HepG2 (cell line): ENCODE measurements at regions not wholly inside any gene's neighbourhood (a gene's known extent, or its start where the extent isn't known, plus 50 kb on each side); places are given as distances from the start of the nearest gene placed in this dataset.
"Not testable (repeated sequence)": the region's sequence is repeated elsewhere in the genome, so short reads cannot be mapped to it uniquely, and the experiment has no call there.

Experiments
- ATAC-seq: fragments of 200-7000 bp; cut with Tn5 transposase; 3 replicates; pipeline ENCODE4 v1.9.1; 2020; ENCODE audit warnings: mild to moderate bottlenecking, moderate library complexity
- BruUV-seq: library from RNA; stranded (reverse); fragments of 400-500 nt; replicated peaks from 2 replicates; lab custom pipeline; 2021; lab: Mats Ljungman, UMichigan
- CTCF ChIA-PET: fragments of 300-600 bp; formaldehyde crosslinking; extraction: SDS; loops from one replicate; lab custom pipeline; 2021; ENCODE audit warnings: low total read pairs, inconsistent platforms, low intra/inter-chr PET ratio; lab: Yijun Ruan, JAX
- POLR2A ChIA-PET: fragments of 350-600 bp; sonication (Branson Sonifier 250); formaldehyde crosslinking; loops from one replicate; lab custom pipeline; 2020; ENCODE audit warnings: antibody characterized with exemption, inconsistent platforms; lab: Yijun Ruan, JAX
- DNase-seq: peaks from one replicate; pipeline ENCODE4 v3.0.0-alpha.2; 2015; ENCODE audit warnings: low spot score
- FAIRE-seq: peaks from 3 replicates; lab custom pipeline; 2011; peaks lifted over from hg19 to GRCh38; lab: Jason Lieb, UNC
- H2AFZ ChIP-seq: one replicate; pipeline ENCODE4 v1.6.1; 2011; ENCODE audit warnings: low read length, inconsistent platforms
- H3K27ac ChIP-seq: fragments of 300-600 bp; 3 replicates; pipeline ENCODE4 v1.8.0; 2011; ENCODE audit warnings: mixed run types, mild to moderate bottlenecking, mixed read lengths, low read length, inconsistent platforms; ENCODE audit not compliant: insufficient read depth; ENCODE audit errors: extremely low read length
- H3K27me3 ChIP-seq, 2 experiments: fragments of 200-600 bp in 1 of 2; 2 replicates in 1 of 2; 3 replicates in 1 of 2; pipeline versions ENCODE4 v1.6.0 to v1.8.0; 2011; ENCODE audit warnings: low read length in 2 of 2, mild to moderate bottlenecking in 2 of 2, moderate library complexity in 2 of 2, inconsistent platforms in 1 of 2; ENCODE audit not compliant: insufficient read depth in 2 of 2, control insufficient read depth in 1 of 2
- H3K36me3 ChIP-seq, 2 experiments: fragments of 200-600 bp in 1 of 2; replicated peaks in 1 of 2; 2 replicates in 1 of 2; 3 replicates in 1 of 2; pipeline versions ENCODE4 v1.5.1 to v1.8.0; 2011; ENCODE audit warnings: low read length in 2 of 2, inconsistent platforms in 1 of 2; ENCODE audit not compliant: insufficient read depth in 2 of 2, control insufficient read depth in 1 of 2
- H3K4me1 ChIP-seq: 2 replicates; pipeline ENCODE4 v1.5.1; 2012; ENCODE audit warnings: low read length, inconsistent platforms; ENCODE audit not compliant: insufficient read depth
- H3K4me2 ChIP-seq: 2 replicates; pipeline ENCODE4 v1.6.0; 2011; ENCODE audit warnings: low read depth, low read length, inconsistent platforms
- H3K4me3 ChIP-seq, 3 experiments: fragments of 200-600 bp in 1 of 3; sonication (generic), shearing (Covaris generic) in 1 of 3; replicated peaks in 1 of 3; 2 replicates each; pipeline ENCODE4 v1.5.1; 2011 to 2016; ENCODE audit warnings: low read length in 3 of 3, inconsistent platforms in 2 of 3, low read depth in 2 of 3, mild to moderate bottlenecking in 2 of 3, control low read depth in 1 of 3, mixed read lengths in 1 of 3; ENCODE audit not compliant: insufficient read depth in 1 of 3
- H3K79me2 ChIP-seq: one replicate; pipeline ENCODE4 v1.6.1; 2011; ENCODE audit warnings: low read length, inconsistent platforms; ENCODE audit not compliant: insufficient read depth
- H3K9ac ChIP-seq: 2 replicates; pipeline ENCODE4 v1.6.0; 2011; ENCODE audit warnings: mild to moderate bottlenecking, low read depth, low read length, inconsistent platforms; ENCODE audit not compliant: insufficient read depth
- H3K9me3 ChIP-seq: 2 replicates; pipeline ENCODE4 v1.5.1; 2012; ENCODE audit warnings: mild to moderate bottlenecking, low read length
- H4K20me1 ChIP-seq: 2 replicates; pipeline ENCODE4 v1.6.0; 2011; ENCODE audit warnings: inconsistent platforms, mild to moderate bottlenecking, low read length, moderate library complexity; ENCODE audit not compliant: insufficient read depth
- ARHGAP35 ChIP-seq: sonication (generic); formaldehyde crosslinking; IDR thresholded peaks from 2 replicates; pipeline ENCODE4 v1.9.0; 2022; ENCODE audit warnings: mild to moderate bottlenecking, inconsistent platforms, moderate library complexity, missing genetic modification reagents, borderline replicate concordance
- MTF1 ChIP-seq: sonication (generic); formaldehyde crosslinking; IDR thresholded peaks from 2 replicates; pipeline ENCODE4 v1.5.0; 2020; ENCODE audit warnings: missing genetic modification reagents
- TOPORS ChIP-seq: sonication (generic); formaldehyde crosslinking; IDR thresholded peaks from 2 replicates; pipeline ENCODE4 v1.8.0; 2023; ENCODE audit warnings: mild to moderate bottlenecking, missing genetic modification reagents
- ZFP36L1 ChIP-seq: sonication (generic); formaldehyde crosslinking; IDR thresholded peaks from 2 replicates; pipeline ENCODE4 v1.8.0; 2022; ENCODE audit warnings: mild to moderate bottlenecking, missing genetic modification reagents, moderate library complexity
- ZNF460 ChIP-seq: sonication (generic); formaldehyde crosslinking; IDR thresholded peaks from 2 replicates; pipeline ENCODE4 v1.5.1; 2020; ENCODE audit warnings: missing genetic modification reagents, mild to moderate bottlenecking, borderline replicate concordance
- ZZZ3 ChIP-seq: sonication (generic); formaldehyde crosslinking; IDR thresholded peaks from 2 replicates; pipeline ENCODE4 v1.4.0; 2020; ENCODE audit warnings: missing genetic modification reagents, mild to moderate bottlenecking, borderline replicate concordance
- WGBS: methylation state at CpG from one replicate; pipeline ENCODE4 v1.1.6; 2017; ENCODE audit warnings: low lambda C conversion rate; 5-methylcytosine and 5-hydroxymethylcytosine counted together
- in situ Hi-C: cut with HindIII; loops from 2 replicates; pipeline ENCODE4 v1.10.0; 2017; ENCODE audit warnings: low pct_unique_long_range_greater_than_20kb; ENCODE audit not compliant: extremely low pct_ligation_motif_present
- intact Hi-C: fragments of 100-400 bp; cut with micrococcal nuclease; formaldehyde crosslinking; loops from one replicate; pipeline ENCODE4 v1.10.0; 2022; ENCODE audit not compliant: unreplicated experiment

DNA sequence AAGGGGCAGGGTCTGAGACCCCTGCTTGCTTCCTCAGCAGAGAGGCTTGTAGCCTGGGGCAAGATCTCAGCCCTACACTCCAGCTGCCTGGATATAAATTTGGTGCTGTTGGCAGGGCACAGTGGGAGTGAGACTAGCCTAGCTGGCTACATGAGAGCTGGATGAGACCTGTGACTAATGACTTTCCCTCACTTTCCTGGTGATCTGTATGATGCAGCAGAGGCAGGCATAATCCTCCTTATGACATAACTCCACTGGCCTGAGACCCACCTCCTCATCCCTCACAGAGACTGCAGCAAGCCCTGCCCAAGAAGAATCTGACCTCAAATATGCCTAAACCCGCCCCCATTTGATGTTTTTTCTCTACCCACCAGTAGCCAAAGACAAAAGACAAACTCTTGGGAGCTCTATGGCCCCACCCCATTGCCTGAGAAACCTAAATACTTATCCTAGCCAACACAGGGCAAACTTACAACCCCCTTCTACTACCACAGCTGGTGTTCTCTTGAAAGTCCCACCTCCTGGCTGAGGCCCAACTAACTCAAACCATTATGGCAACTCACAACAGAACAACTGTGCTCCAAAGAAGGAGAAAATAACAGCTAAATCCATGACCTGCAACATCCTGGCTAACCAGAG, 102.7 kb downstream of the NR4A2 start:
- Histone ChIP-seq H4K20me1 (no peaks in the 10 kb centered on the region), H3K4me1 (no peaks in the 10 kb centered on the region), H3K79me2 (peaks cover 2% of the 10 kb centered on the region), H3K4me2 (no peak overlapping the region), H3K9me3 (peaks cover 68% of the 10 kb centered on the region), H3K4me3 (no peak overlapping the region), H2AFZ (no peak overlapping the region), H3K27ac (no peak overlapping the region), H3K36me3 (no peaks in the 10 kb centered on the region), H3K9ac (no peak overlapping the region), H3K27me3 (no peaks in the 10 kb centered on the region)
- intact Hi-C loops, result no loop called here
- DNase-seq, result no peak
- no peak for TF ChIP-seq ZZZ3
- TF ChIP-seq ARHGAP35 (CRISPR knock-in tag), result no peak
- no peak for TF ChIP-seq ZNF460 (CRISPR knock-in tag)
- no peak for TF ChIP-seq MTF1 (CRISPR knock-in tag)
- no peak for TF ChIP-seq ZFP36L1 (CRISPR knock-in tag)
- TF ChIP-seq TOPORS, result no peak
- no TSS peak for BruUV-seq
- ChIA-PET POLR2A (no interaction called here), CTCF (no interaction called here)
- no peak for ATAC-seq
- WGBS, result 35% methylated on average over 1 of the region's 1 CpG
- in situ Hi-C loops, result no loop called here
- no peak for FAIRE-seq

DNA sequence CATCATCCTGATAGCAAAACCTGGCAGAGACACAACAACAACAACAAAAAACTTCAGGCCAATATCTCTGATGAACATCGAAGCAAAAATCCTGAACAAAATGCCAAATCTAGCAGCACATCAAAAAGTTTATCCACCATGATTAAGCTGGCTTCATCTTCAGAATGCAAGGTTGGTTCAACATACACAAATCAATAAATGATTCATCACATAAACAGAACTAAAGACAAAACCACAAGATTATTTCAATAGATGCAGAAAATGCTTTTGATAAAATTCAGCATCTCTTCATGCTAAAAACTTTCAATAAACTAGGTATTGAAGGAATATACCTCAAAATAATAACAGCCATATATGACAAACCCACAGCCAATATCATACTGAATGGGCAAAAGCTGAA, 109.2 kb downstream of the NR4A2 start:
- BruUV-seq, ATAC-seq, H3K27me3 ChIP-seq, H3K9ac ChIP-seq, H3K27ac ChIP-seq, H3K4me1 ChIP-seq, DNase-seq, H2AFZ ChIP-seq, H4K20me1 ChIP-seq, H3K4me3 ChIP-seq, H3K4me2 ChIP-seq, CTCF ChIA-PET, intact Hi-C loops, FAIRE-seq, H3K36me3 ChIP-seq, H3K79me2 ChIP-seq, POLR2A ChIA-PET, in situ Hi-C loops: not testable (repeated sequence)
- peaks cover 57% of the 10 kb centered on the region for H3K9me3 ChIP-seq
- WGBS, result 26% methylated on average over 1 of the region's 1 CpG
